Parathyroid adenoma (tissue), 2 donors: ENCODE measurements at regions not wholly inside any gene's neighbourhood (a gene's known extent, or its start where the extent isn't known, plus 50 kb on each side); places are given as distances from the start of the nearest gene placed in this dataset.
"Not testable (repeated sequence)": the region's sequence is repeated elsewhere in the genome, so short reads cannot be mapped to it uniquely, and the experiment has no call there.

Source experiments
- H2AFZ ChIP-seq: fragments of 300-600 bp; sonication (generic); one replicate; pipeline ENCODE4 v1.7.0; 2017; ENCODE audit warnings: antibody characterized with exemption, mild to moderate bottlenecking
- H3K27ac ChIP-seq: fragments of 300-600 bp; sonication (generic); one replicate; pipeline ENCODE4 v1.7.0; 2017
- H3K27me3 ChIP-seq: fragments of 300-600 bp; sonication (generic); one replicate; pipeline ENCODE4 v1.7.0; 2017; ENCODE audit warnings: low read length; ENCODE audit not compliant: control insufficient read depth, insufficient read depth
- H3K36me3 ChIP-seq: fragments of 300-600 bp; sonication (generic); one replicate; pipeline ENCODE4 v1.7.0; 2017; ENCODE audit warnings: low read length; ENCODE audit not compliant: control insufficient read depth, insufficient read depth
- H3K4me1 ChIP-seq: fragments of 300-600 bp; sonication (generic); one replicate; pipeline ENCODE4 v1.7.0; 2017; ENCODE audit warnings: control low read depth
- H3K4me2 ChIP-seq: fragments of 300-600 bp; sonication (generic); one replicate; pipeline ENCODE4 v1.7.0; 2017; ENCODE audit warnings: low read length
- H3K4me3 ChIP-seq: fragments of 300-600 bp; sonication (generic); one replicate; pipeline ENCODE4 v1.7.0; 2017; ENCODE audit warnings: low read depth, low read length
- H3K79me2 ChIP-seq: fragments of 300-600 bp; sonication (generic); one replicate; pipeline ENCODE4 v1.7.0; 2017; ENCODE audit warnings: control low read depth
- H3K9ac ChIP-seq: fragments of 300-600 bp; sonication (generic); one replicate; pipeline ENCODE4 v1.7.0; 2017; ENCODE audit warnings: mild to moderate bottlenecking
- H3K9me3 ChIP-seq: fragments of 300-600 bp; sonication (generic); one replicate; pipeline ENCODE4 v1.7.0; 2017; ENCODE audit warnings: low read length; ENCODE audit not compliant: control insufficient read depth
- TF ChIP-seq, protein P1 (sequence below): fragments of 300-600 bp; sonication (generic); IDR thresholded peaks from one replicate; pipeline ENCODE4 v1.7.0; 2017; ENCODE audit warnings: antibody characterized with exemption, mild to moderate bottlenecking
- donor health status: primary hyperparathyroidism.

DNA sequence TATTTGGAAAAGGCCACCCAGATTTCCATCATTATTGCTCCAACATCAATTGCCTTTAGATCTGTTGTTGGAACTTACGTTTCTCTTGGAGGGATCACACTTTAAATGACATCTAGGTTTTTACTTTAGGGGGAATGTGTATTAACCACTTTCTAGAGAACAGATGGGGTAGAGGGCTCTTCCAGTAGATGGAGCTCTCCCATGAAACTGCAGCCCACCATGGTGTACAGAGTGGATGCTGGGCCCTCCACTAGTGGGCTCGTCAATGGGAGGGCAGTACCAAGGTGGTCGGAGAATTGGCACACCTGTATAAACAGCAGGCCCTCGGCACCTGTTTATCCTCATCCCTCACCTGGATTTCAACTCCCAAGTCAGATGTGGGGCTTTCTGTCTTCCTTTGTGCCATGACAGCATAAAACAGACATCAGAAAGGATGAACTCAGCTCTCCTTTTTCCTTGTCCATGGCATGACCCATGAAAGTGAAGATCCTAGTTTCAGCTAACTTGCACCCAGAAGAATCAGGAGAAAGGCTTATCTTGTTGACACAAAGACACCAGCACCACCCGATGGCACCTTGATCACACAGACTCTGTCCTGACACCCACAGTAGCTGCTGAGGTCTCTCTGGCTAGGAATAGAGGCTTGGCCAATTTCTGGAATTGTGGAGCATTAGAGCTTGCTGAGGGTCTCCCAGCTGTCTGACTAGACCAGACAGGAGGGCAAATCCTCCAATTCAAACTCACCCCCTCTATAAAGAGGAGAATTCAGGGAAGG is 150.5 kb downstream of the CYP26A1 start:
- no peak overlapping the region for H3K9ac ChIP-seq
- no peak overlapping the region for H3K27ac ChIP-seq
- no peak overlapping the region for H3K4me2 ChIP-seq
- no peaks in the 10 kb centered on the region for H3K4me1 ChIP-seq
- no peaks in the 10 kb centered on the region for H3K9me3 ChIP-seq
- H3K4me3 ChIP-seq, result no peak overlapping the region
- H2AFZ ChIP-seq, result no peak overlapping the region
- H3K79me2 ChIP-seq, result no peaks in the 10 kb centered on the region
- H3K27me3 ChIP-seq, result no peaks in the 10 kb centered on the region
- no peaks in the 10 kb centered on the region for H3K36me3 ChIP-seq
- TF ChIP-seq, protein P1, sequence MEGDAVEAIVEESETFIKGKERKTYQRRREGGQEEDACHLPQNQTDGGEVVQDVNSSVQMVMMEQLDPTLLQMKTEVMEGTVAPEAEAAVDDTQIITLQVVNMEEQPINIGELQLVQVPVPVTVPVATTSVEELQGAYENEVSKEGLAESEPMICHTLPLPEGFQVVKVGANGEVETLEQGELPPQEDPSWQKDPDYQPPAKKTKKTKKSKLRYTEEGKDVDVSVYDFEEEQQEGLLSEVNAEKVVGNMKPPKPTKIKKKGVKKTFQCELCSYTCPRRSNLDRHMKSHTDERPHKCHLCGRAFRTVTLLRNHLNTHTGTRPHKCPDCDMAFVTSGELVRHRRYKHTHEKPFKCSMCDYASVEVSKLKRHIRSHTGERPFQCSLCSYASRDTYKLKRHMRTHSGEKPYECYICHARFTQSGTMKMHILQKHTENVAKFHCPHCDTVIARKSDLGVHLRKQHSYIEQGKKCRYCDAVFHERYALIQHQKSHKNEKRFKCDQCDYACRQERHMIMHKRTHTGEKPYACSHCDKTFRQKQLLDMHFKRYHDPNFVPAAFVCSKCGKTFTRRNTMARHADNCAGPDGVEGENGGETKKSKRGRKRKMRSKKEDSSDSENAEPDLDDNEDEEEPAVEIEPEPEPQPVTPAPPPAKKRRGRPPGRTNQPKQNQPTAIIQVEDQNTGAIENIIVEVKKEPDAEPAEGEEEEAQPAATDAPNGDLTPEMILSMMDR, result no peak

DNA sequence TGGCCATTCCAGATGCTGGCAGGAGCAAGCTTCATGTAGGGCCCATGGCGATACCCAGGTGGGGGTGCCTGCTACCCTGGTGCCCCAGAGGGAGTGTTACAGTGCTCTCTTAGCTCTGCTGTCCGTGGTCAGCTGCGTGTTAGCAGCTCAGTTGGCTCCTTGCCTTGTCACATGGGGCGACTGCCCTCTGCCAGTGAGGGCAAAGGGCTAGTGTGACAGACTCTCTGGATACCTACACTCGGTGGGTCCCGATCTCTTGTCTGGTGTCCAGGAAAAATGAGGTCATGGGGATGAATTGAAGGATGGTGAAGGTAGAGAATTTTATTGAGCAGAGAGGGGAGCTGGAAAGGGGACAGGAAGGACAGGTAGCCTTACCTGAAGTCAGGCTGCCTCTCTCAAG is 152.2 kb downstream of the CYP26A1 start:
- Histone ChIP-seq H3K79me2 (no peaks in the 10 kb centered on the region), H3K4me3 (no peak overlapping the region), H3K9ac (no peak overlapping the region), H3K27me3 (no peaks in the 10 kb centered on the region), H3K9me3 (no peaks in the 10 kb centered on the region), H3K4me1 (no peaks in the 10 kb centered on the region), H3K27ac (no peak overlapping the region), H3K4me2 (no peak overlapping the region), H3K36me3 (no peaks in the 10 kb centered on the region), H2AFZ (no peak overlapping the region)
- TF ChIP-seq, protein P1, result no peak

DNA sequence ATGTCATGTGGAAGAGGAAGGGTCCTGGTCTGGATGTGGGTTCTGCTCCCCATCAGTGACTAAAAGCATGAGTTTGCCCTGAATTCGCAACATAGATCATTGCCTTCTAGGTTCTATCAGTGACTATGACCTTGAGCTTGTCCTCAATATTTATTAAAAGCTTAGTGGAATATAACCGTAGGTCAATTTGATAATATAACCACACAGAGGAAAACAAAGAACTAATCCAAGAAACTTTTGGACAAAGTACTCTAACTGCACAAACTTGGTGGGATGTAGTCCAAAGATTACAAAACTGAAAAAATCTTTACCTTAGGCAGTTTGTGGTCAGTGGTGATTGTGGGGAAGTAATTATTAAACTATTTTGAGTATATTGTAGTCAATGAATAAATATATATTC is 152.9 kb downstream of the CYP26A1 start:
- no peaks in the 10 kb centered on the region for H3K36me3 ChIP-seq
- no peaks in the 10 kb centered on the region for H3K4me1 ChIP-seq
- TF ChIP-seq, protein P1, result no peak
- no peaks in the 10 kb centered on the region for H3K79me2 ChIP-seq
- H3K27me3 ChIP-seq, result no peaks in the 10 kb centered on the region
- H2AFZ ChIP-seq, result no peak overlapping the region
- no peak overlapping the region for H3K4me2 ChIP-seq
- H3K9ac ChIP-seq, result no peak overlapping the region
- no peak overlapping the region for H3K4me3 ChIP-seq
- no peaks in the 10 kb centered on the region for H3K9me3 ChIP-seq
- H3K27ac ChIP-seq, result no peak overlapping the region

DNA sequence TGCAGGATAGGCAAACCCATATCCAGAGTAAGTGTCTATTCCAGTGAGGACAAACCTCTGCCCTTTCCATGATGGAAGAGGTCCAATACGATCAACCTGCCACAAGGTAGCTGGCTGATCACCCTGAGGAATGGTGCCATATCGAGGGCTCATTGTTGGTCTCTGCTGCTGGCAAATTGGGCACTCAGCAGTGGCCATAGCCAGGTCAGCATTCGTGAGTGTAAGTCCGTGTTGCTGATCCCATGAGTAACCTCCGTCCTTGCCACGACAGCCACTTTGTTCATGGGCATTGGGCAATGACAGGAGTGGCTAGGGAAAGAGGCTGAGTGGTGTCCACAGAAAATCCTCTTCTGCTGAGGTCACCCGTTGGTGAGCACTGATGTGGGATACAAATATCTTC is 156.9 kb downstream of the CYP26A1 start:
- H2AFZ ChIP-seq, H3K4me1 ChIP-seq, H3K4me2 ChIP-seq, H3K27ac ChIP-seq, H3K27me3 ChIP-seq, H3K36me3 ChIP-seq, H3K9ac ChIP-seq, H3K9me3 ChIP-seq, H3K4me3 ChIP-seq, H3K79me2 ChIP-seq: not testable (repeated sequence)

DNA sequence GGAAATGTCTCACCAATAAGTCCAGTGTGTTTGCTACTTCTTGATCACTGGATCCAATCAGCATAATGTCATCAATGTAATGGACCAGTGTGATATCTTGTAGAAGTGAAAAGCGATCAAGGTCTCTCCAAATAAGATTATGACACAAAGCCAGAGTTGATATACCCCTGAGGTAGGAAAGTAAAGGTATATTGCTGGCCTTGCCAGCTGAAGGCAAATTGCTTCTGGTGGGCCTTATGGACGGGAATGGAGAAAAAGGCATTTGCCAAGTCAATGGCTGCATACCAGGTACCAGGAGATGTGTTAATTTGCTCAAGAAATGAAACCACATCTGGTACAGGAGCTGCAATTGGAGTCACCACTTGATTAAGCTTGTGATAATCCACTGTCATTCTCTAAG is 158.5 kb downstream of the CYP26A1 start:
- not testable (repeated sequence) for H2AFZ ChIP-seq, H3K36me3 ChIP-seq, H3K27ac ChIP-seq, H3K9me3 ChIP-seq, H3K4me2 ChIP-seq, H3K79me2 ChIP-seq, H3K4me3 ChIP-seq, H3K9ac ChIP-seq, H3K27me3 ChIP-seq, H3K4me1 ChIP-seq

DNA sequence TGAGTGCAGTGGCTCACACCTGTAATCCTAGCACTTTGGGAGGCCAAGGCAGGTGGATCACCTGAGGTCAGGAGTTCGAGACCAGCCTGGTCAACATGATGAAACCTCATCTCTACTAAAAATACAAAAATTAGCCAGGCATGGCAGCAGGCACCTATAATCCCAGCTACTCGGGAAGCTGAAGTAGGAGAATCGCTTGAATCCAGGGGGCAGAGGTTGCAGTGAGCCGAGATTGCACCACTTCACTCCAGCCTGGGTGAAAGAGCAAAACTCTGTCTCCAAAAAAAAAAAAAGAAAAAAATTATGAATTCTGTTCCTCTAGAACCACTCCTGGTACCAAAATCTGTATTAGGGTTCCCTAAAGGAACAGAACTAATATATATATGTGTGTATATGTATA is 161.2 kb downstream of the CYP26A1 start:
- not testable (repeated sequence) for H2AFZ ChIP-seq, H3K36me3 ChIP-seq, H3K9me3 ChIP-seq, H3K4me3 ChIP-seq, H3K4me2 ChIP-seq, H3K27ac ChIP-seq, H3K9ac ChIP-seq, H3K27me3 ChIP-seq, H3K4me1 ChIP-seq, H3K79me2 ChIP-seq
